ENCODE measurements at regions not wholly inside any gene's neighbourhood (a gene's known extent, or its start where the extent isn't known, plus 50 kb on each side); places are given as distances from the start of the nearest gene placed in this dataset.

GRCh38 chr17:79414793-79415211 is 196.0 kb downstream of the RBFOX3 start:
- no peak for DNase-seq

DNA sequence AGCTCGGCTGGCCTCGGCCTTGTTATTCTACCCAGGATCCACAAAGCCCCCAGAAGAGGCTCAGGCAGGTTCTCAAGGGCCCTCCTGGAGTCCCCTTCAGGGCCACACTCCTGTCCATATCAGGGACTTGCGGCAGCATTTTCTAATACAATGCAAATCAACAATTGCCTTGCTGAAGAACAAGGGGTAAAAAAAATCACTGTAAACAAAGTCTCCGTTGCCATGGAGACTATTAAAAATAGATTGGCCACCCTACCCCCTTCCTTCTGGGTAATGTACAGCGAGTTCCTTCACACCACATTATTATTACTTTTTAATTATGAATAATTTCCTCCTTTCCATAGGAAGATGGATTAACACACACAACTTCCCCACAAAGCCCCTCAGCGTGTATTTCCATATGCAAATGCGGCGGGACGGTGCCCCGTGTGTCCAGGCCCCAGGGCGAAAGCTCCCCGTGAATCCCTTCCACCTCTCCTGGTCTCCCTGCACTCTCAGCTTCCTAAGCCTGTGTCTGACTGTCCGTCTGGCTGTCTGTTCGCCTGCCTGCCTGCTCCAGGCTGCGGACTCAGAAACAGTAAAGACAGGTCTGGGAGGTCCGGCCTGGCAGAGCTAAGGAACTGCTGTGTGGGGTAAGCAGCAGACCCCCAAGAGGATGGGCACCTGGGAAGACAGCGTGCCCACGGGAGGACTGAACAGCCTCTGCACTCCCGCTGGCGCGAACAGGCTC is 196.6 kb downstream of the RBFOX3 start:
- DNase-seq, result no peak

DNA sequence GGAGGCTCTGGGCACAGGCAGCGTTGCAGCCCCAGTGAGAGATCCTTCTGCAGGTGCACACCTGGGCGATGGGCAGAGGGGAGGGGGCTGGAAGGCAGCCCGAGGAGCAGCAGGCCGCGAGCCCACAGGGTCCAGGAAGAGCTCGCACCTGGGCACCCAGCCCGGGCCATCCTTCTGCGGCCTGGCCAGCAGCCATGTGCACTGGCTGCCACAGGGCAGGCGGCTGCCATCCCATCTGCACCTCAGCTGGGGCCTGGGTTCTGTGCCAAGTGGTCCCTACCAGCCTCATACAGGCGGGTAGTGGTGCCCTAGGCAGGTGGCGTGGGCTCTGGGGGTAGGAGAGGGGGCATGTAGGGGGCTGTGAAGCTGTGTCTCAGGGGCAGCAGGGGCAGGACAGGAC is 197.2 kb downstream of the RBFOX3 start:
- no peak for DNase-seq

- no peak for DNase-seq
These were observed 197.9 kb downstream of the RBFOX3 start for GRCh38 chr17:79412886-79413390.

DNA sequence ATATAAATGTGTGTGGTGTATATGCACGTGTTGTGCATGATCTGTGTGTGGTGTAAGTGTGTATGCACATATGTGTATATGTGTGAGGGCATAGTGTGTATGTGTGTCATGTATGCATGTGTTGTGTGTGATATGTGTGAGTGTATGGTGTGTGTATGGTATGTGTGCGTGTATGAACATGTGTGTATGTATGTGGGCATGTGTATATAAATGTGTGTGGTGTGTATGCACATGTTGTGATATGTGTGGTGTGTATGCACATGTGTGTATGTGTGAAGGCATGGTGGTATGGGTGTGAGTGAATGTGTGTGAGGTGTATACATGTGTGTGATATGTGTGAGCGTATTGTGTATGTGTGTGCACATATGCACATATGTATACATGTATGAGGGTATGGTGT is 198.7 kb downstream of the RBFOX3 start:
- DNase-seq, result no peak

DNA sequence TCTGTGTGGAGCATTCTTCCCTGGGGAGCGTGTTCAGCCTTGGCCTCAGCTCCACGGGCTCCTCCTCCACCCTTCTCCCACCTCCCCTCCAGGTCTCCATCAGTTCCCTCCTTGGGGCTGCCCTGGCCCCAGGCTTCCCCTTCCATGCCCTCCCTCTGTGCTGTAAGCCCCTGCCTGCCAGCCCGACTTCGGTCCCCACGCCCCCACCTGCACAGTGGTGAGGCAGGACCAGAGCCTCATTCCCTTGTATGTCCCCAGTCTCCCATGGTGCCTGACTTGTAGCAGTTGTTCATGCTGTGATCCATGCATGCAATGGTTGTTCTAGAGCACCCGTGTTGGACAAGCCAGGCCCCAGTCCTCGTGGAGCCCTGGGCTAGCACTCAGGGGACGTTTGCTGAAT is 199.4 kb downstream of the RBFOX3 start:
- no peak for DNase-seq

GRCh38 chr17:79410681-79411080 is 200.2 kb downstream of the RBFOX3 start:
- DNase-seq, result no peak

GRCh38 chr17:79408251-79408650 is 202.6 kb downstream of the RBFOX3 start:
- DNase-seq, result no peak

DNA sequence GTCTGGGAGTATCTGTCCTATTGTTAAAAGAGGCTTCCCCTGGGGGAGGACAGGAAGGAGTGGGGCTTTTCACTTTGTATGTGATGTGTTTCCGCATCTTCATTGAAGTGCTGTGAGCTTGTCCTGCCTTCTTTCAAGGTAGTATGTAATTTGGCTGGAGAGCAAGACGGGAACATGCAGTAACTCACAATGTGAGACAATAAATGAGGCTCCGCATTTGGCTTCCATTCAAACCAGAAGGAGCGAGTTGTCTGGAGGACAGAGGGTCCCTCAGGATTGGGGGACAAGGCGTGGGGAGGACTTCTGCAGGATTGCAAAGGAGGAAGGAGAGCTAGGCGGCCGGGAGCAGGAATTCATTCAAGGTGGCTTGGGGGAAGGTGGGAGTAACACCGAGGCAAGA is 203.5 kb downstream of the RBFOX3 start:
- no peak for DNase-seq

DNA sequence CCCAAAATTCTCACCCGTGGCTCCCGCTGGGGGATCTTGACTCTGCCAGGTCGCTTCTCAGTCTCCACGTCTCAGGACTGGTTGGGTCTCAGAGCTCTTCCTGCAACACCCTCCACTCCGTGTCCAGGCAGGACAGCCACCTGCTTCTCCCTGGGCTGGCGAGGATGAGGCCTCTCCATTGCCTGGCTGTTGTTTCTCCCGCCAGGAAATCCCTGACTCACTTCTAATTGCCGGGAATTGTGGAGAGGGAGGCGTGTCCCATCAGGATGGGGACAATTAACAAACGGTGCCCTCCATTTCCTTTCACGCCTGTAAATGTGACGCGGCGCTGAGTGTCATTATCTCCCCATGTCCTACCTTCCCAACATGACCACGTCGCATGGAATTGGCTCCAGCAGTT is 204.5 kb downstream of the RBFOX3 start:
- no peak for DNase-seq

DNA sequence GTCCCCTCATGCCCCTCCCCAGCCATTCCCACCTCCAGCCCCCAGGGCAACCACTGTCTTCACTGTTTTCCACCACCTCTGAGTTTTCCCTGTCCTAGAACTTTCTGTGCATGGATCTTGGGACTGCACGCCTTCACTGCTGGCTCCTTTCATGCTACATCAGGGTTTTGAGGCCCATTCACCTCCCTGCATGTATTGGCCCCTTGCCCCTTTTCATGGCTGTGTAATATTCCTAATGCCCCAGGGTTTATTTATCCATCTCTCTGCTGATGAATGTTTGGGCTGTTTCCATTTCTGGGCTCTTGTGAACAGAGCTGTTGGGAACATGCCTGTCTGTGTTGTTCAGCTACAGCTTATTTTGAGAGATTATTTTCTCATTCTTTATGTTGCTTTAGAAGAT is 205.0 kb downstream of the RBFOX3 start:
- DNase-seq, result no peak

- no peak for DNase-seq
These were observed 206.5 kb downstream of the RBFOX3 start for GRCh38 chr17:79404136-79404911.

DNA sequence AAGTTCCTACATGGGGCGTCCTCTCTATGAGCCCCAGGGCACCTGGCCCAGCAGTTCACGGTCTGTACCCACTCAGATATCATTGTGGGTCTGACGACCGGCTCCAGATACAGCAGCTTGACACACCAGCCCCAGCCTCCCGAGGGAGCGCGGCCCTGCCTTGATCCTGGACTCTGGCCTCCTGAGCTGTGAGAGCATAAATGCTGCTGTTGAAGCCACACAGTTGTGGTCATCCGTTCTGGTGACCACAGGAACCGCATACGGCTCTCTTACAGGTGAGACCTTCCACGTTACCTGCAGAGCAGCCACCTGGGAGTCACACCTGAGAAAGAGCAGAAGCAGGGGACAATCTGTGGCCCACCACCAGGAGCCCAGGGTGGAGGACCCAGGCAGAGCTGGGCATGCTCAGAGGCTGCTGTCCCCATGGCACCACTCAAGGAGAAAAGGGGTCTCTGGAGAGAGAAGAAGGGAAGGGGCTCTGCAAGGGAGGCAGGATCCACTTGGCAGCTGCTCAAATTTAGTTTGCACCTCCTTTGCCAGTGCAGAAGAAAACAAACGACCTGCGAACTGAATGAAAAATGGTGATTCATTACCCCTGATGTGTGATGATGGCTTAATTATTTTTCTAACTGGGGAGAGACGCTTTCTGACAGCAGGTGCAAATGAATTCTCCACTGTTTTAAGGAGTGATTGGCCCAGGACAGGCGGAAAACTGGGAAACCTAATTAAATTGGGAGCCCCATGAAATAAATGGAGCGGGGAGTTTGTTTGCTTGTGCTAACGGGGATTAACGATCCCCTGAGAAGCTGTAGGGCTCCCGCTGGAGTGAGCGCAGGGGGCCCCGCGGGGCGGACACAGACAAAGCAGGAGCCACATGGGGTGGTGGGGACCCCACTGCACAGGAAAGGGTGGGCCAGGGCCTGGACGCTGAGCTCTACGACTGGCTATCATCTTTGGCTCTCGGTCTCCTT is 208.9 kb downstream of the RBFOX3 start:
- DNase-seq, result no peak

DNA sequence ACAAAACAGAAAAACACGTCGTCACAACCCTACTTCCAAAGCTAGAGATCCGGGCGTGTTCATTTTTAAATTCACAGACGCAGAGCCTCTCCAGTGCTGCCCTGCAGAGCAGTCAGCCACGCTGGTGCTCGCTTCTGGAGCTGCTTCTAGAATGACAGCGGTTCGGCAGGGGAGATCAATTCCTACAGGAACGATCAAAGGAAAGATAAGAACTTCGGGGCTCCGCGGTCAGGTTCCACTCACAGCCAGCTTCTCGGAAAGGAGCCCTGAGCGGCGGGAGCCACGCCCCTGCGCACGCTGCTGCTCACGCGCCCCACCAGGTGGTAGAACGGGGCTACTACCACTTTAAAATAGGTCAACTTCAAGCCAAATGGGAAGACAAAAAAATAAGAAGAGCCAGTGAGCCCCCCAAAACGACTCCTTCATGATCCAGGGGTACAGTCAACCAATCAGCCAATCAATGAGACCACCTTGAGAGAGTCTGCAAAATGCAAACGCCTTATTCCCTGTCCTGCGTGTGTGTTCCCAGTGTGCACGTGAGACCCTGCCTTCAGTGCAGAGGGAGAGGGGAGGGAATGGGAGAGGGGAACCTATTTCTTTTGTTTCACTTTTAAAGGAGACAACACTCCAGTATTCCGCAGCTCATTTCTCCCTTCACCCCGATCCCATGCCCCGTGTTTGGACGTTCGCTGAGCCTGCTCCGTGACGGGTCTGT is 209.7 kb downstream of the RBFOX3 start:
- DNase-seq, result peak; percentile 57

- DNase-seq, result no peak
These were observed 211.2 kb downstream of the RBFOX3 start for GRCh38 chr17:79399610-79400144.

GRCh38 chr17:79398441-79398840 is 212.4 kb downstream of the RBFOX3 start:
- no peak for DNase-seq

- no peak for DNase-seq
These were observed 214.2 kb downstream of the RBFOX3 start for GRCh38 chr17:79396696-79397095.

- no peak for DNase-seq
These were observed 215.3 kb downstream of the RBFOX3 start for GRCh38 chr17:79395545-79395944.

DNA sequence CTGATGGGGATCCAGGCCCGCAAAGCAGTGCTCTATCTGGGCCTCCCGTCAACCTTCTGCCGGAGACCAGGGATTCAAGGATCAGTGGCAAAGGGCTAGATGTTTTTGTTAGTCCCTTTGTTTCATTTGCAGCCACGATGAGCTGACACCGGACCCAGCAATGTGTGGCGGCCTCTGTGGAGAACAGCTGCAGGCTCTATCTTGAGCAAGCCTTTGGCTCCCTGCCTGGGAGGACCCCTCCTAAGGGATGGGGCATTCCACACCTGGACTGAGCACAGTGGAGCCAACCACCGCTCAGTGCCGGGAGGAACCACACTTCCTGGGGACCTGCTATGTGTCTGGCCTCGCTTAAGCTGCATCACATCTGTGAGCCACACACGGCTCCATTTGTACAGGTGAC is 215.8 kb downstream of the RBFOX3 start:
- no peak for DNase-seq

DNA sequence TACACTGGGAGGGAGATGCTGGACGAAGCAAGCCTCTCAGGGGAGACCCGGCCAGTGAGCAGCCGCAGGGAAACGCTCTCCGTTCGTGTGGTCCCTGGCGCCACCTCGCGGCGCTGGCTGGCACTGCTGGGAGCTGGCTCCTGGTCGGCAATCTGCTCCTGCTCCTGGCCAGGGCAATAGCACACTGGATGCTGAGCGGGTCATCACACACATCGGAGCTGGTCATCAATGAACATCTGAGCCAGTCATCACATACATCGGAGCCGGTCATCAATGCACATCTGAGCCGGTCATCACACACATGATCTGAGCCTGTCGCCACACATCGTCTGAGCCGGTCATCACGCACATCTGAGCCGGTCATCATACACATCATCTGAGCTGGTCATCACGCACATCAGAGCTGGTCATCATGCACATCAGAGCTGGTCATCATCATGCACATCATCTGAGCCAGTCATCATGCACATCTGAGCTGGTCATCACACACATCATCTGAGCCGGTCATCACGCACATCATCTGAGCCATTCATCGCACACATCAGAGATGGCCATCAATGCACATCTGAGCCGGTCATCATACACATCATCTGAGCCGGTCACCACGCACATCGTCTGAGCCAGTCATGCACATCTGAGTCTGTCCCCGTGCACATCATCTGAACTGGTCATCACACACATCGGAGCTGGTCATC is 217.3 kb downstream of the RBFOX3 start:
- DNase-seq, result peak; percentile 86

DNA sequence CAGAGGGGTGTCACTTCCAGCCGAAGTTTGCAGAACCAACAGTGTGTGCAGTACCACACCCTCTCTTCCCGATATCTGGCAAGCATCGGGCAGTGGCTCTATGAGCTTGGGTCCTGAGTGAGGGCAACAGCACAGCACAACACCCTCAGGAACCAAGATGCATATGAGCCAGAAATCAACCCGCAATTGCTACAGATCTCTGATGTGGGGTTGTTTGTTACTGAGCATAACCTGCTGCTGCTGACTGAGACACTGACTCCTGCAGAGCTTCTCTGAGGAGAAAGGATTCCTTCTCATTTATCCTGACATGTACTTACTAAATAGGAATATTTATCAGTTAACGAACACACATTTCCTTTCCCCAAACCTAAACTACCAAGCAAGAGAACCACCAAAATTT is 218.3 kb downstream of the RBFOX3 start:
- no peak for DNase-seq
